Cerebellar cortex (tissue), 1 donor: ENCODE measurements at regions not wholly inside any gene's neighbourhood (a gene's known extent, or its start where the extent isn't known, plus 50 kb on each side); places are given as distances from the start of the nearest gene placed in this dataset.

Source experiments
- DNase-seq: peaks from one replicate; pipeline ENCODE4 v3.0.0-alpha.2; 2015; ENCODE audit warnings: low spot score

DNA sequence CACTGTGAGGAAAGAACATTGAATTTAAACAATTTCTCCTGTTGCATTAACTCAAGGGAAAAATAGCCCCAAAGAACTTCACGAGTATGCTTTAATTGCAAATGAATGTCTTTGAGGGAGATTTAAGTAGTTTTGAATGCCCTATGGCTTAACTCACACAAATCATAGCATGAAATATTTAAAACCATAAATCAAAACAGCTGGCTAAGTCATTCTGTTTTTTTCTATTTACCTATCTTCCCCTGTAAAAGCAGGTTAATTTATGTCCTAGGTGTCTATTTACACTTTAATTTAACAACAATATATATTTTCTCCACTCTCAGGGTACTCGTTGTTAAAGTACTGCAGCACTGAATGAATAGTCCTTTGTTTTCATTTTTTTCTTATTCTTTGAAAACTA lies 118.8 kb upstream of the PIEZO2 start:
- no peak for DNase-seq

- no peak for DNase-seq
Observed at GRCh38 chr18:11266781-11267480, 117.6 kb upstream of the PIEZO2 start.

DNA sequence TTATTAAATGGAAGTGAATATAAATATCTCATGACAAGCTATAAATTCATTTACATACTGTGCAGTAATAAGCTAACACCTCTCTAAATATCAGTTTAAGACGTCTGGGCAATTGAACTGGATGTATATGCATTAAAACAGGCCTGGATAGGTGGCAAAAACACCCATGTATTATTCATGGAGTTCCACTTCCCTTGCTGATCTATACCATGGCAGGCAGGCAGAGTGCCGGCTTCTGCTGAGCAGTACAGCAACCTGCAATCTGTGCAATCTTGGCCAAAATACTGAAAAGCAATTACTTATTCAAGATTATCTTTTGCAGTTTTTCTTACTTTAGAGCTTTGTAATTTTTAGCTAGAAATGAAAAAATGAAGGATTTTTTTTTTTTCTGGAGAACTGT lies 112.1 kb upstream of the PIEZO2 start:
- no peak for DNase-seq

DNA sequence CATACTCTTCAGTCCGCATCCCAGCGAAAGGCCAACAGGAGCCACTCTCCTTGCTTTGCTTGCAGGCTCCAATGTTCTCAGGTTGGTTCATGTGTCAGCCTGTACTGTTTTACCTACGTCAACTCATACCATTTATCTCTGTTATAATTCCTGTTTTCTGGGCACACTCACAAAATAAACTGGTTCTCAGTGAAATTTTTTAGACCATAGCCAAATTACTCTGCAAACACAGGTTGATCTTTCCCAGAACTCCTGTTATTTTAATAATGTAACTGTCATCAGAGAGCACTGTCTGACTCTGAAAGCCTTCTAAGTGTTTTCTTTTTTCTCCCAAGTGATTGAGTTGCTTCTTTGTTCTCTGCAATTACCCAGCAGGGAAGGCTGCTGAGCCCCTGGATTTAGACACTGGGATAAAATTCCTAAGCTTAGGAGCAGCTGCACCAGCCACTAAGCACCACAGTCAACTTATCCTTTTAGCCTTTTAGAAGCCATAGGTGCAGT lies 111.6 kb upstream of the PIEZO2 start:
- DNase-seq, result no peak

- DNase-seq, result no peak
Observed at GRCh38 chr18:11259469-11260150, 110.2 kb upstream of the PIEZO2 start.

- no peak for DNase-seq
Observed at GRCh38 chr18:11258039-11258610, 108.8 kb upstream of the PIEZO2 start.

DNA sequence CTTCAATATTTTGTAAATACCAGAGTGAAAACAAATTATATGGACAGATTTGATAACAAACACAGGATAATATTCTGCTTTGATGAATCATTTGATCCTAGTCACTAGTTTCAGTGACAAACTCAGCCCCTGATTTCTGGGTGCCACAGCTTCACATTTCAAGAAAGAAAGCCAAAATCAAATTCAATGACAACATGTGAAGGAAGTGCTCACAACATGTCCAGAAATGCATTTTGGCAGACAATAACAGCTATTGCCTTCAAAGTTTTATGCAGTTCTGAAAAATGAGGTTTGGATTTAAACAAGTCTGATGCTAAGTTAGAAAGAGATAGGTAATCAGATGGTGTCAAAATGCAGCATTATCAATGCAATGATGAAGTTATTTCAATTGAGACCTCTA lies 106.9 kb upstream of the PIEZO2 start:
- DNase-seq, result no peak

- DNase-seq, result no peak
Observed at GRCh38 chr18:11251891-11252270, 102.5 kb upstream of the PIEZO2 start.

- DNase-seq, result no peak
Observed at GRCh38 chr18:11251229-11251890, 102.0 kb upstream of the PIEZO2 start.

- DNase-seq, result no peak
Observed at GRCh38 chr18:11249391-11249790, 100.0 kb upstream of the PIEZO2 start.

DNA sequence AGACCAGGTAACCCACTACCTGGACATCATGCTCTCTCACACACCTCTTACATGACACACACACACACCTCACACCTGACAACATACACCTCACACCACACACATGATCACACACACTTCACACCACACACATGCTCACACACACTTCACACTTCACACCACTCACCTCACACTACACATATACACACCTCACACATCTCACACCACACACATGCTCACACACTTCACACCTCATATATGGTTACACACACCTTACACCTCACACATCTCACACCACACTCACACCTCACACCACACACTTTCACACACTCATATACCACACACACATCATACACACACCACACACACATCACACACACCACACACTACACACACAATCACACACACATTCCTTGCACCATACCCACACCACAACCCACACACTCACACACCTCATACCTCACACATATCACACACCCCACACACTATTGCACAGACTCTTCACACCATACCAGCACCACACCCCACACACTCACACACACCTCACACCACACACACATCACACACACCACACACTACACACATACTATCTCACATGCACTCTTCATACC lies 98.1 kb upstream of the PIEZO2 start:
- no peak for DNase-seq

- DNase-seq, result no peak
Observed at GRCh38 chr18:11246495-11247300, 97.3 kb upstream of the PIEZO2 start.

DNA sequence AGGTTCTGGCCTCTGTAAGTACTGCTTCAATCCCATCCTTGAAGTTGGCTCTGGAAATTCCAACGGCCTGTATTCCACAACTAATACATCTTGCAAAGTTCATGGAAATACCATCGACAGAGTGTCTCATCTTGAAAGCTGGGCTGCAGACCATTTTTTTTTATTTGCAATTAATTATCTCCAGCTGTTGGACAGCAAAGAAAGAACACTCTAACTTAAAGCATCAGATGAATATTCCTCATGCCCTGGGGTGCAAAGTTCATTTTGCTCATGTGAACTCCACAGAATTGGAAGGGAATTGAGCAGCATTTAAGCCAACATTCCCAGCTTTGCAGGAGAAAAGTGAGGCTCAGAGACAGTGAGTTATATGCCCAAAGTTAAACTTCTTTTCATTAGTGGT lies 96.5 kb upstream of the PIEZO2 start:
- no peak for DNase-seq

DNA sequence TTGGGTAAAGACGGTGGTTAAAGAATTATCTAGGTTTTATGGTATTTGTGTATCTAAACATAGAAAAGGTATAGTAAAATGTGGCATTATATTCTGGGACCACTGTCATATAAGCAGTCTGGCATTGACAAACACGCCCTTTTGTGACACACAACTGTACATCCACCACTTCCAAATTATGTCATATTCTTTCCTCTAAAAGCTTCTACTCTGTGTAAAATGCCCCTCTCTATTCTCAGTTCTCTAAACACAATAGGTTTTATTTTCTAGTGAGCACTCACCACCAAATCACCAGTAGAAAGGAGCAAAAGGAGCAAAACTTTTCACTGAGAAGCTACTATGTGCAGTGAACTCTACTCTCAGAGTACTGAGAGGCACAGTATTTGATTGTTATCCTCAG lies 88.1 kb upstream of the PIEZO2 start:
- no peak for DNase-seq

- no peak for DNase-seq
Observed at GRCh38 chr18:11237066-11237465, 87.7 kb upstream of the PIEZO2 start.

DNA sequence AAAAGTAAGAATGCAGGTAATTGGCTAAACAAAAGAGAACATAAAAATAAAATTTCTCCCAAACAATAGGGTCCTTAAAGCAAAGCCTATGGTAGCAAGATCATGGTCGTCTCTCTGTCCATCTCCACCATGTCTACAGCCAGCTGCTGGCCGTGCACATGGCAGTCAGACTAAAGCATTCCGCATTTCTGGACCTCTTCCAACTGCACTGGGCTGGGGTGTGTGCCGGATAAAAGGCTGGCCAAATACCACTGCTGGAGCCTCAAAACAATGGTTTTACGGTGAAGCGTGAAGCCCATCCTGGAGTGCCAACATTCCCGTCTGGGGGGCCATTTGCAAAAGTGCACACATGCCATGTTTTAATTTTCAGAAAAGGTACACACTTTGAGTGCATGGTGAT lies 74.8 kb upstream of the PIEZO2 start:
- DNase-seq, result no peak

DNA sequence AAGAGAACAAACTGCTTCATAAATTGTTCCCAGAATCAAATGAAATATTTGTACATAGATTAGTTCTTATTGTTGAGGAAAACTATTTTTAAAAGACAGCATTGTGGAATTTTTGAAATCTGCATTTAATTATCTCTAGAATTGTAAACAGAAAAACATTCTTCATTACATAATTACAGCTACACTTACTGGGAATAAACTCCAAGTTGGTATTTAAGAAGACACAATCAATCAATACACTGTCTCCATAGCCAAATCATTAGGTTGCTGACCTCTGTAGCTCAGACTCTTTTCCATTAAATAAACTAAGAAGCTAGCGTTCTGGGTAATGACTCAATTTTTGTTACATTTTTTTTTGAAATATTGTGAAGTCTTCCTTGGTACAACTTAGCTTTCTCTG lies 70.2 kb upstream of the PIEZO2 start:
- DNase-seq, result no peak

DNA sequence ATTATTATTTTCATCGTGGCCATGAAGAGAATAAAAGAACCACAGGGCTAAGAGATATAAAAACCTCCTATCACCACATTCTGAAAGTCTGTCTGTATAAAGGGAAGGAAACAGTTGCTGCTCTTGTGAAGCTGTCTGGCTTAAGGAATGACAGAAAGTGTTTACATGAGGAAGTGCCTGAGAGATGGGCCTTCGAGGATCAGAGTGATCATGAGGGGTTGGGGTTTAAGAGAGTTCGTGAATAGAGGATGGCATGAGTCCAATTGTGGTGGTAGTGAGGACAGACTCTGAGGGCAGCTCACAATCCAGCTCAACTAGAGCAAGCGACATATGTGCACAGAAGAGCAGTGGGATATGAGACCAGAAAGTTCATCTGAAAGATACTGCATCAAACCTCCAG lies 65.8 kb upstream of the PIEZO2 start:
- DNase-seq, result no peak

DNA sequence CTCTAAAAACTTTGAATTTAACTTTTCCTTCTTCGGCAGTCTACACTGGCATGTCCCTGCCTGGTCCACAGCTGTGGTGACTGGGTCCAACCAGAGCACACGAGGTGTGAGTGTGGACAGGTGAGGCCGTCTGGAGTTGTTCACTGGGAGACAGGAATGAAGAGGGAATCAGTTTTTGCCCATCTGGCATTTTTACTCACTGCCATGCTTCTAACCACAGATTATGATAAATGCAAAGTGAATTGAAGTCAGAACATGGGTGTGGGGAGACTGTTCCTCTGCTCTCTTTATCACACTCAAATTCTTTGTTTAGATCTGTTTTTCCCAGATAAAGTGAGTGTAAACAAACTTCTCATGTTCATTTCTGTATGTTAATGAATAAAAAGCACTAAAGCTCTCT lies 54.7 kb upstream of the PIEZO2 start:
- no peak for DNase-seq

- DNase-seq, result no peak
Observed at GRCh38 chr18:11199477-11199876, 50.1 kb upstream of the PIEZO2 start.
